ENCODE measurements at regions not wholly inside any gene's neighbourhood (a gene's known extent, or its start where the extent isn't known, plus 50 kb on each side); places are given as distances from the start of the nearest gene placed in this dataset.

- TF ChIP-seq REST (IDR thresholded peaks at IDR 0.05; ENCODE audit: insufficient replicate concordance, low read depth) (no peak), SPI1 (IDR thresholded peaks at IDR 0.05; ENCODE audit: borderline replicate concordance, low read depth) (no peak), CTCF (IDR thresholded peaks at IDR 0.05; ENCODE audit: insufficient read depth, low read length) (no peak), POLR2AphosphoS5 (IDR thresholded peaks at IDR 0.05; ENCODE audit: low read depth) (no peak), GABPA (IDR thresholded peaks at IDR 0.05; ENCODE audit: low read depth) (no peak)
- H3K27ac ChIP-seq (replicated peaks), result no peak overlapping the region
- no peak overlapping the region for H3K4me3 ChIP-seq (replicated peaks; ENCODE audit: insufficient read depth, low read length)
- H3K27me3 ChIP-seq (ENCODE audit: insufficient read depth, poor library complexity, severe bottlenecking), result no peaks in the 10 kb centered on the region
- no peak for DNase-seq (ENCODE audit: low read depth in 1 of 2, low spot score in 1 of 2)
Observed at GRCh38 chr4:121555315-121556107, 141.3 kb downstream of the ANXA5 start.

GRCh38 chr4:121554382-121554781, 142.4 kb downstream of the ANXA5 start:
- Histone ChIP-seq H3K27ac (replicated peaks) (no peak overlapping the region), H3K4me3 (replicated peaks; ENCODE audit: insufficient read depth, low read length) (no peak overlapping the region), H3K27me3 (ENCODE audit: insufficient read depth, poor library complexity, severe bottlenecking) (no peaks in the 10 kb centered on the region)
- DNase-seq (ENCODE audit: low read depth in 1 of 2, low spot score in 1 of 2), result no peak
- TF ChIP-seq POLR2AphosphoS5 (IDR thresholded peaks at IDR 0.05; ENCODE audit: low read depth) (no peak), GABPA (IDR thresholded peaks at IDR 0.05; ENCODE audit: low read depth) (no peak)

GRCh38 chr4:121551881-121552280, 144.9 kb downstream of the ANXA5 start:
- no peak for DNase-seq (ENCODE audit: low read depth in 1 of 2, low spot score in 1 of 2)
- no peak overlapping the region for H3K4me3 ChIP-seq (replicated peaks; ENCODE audit: insufficient read depth, low read length)
- no peak overlapping the region for H3K27ac ChIP-seq (replicated peaks)
- no peaks in the 10 kb centered on the region for H3K27me3 ChIP-seq (ENCODE audit: insufficient read depth, poor library complexity, severe bottlenecking)
- TF ChIP-seq REST (IDR thresholded peaks at IDR 0.05; ENCODE audit: insufficient replicate concordance, low read depth) (no peak), POLR2AphosphoS5 (IDR thresholded peaks at IDR 0.05; ENCODE audit: low read depth) (no peak), CTCF (IDR thresholded peaks at IDR 0.05; ENCODE audit: insufficient read depth, low read length) (no peak), SPI1 (IDR thresholded peaks at IDR 0.05; ENCODE audit: borderline replicate concordance, low read depth) (no peak)

- no peak overlapping the region for H3K4me3 ChIP-seq (replicated peaks; ENCODE audit: insufficient read depth, low read length)
- DNase-seq (ENCODE audit: low read depth in 1 of 2, low spot score in 1 of 2), result no peak
Observed at GRCh38 chr4:121551271-121551670, 145.5 kb downstream of the ANXA5 start.

More at GRCh38 chr4:121551271-121551670, 145.5 kb downstream of the ANXA5 start:
- H3K27me3 ChIP-seq (ENCODE audit: insufficient read depth, poor library complexity, severe bottlenecking), result no peaks in the 10 kb centered on the region
- no peak for TF ChIP-seq GABPA (IDR thresholded peaks at IDR 0.05; ENCODE audit: low read depth)
- TF ChIP-seq POLR2AphosphoS5 (IDR thresholded peaks at IDR 0.05; ENCODE audit: low read depth), result no peak
- TF ChIP-seq SPI1 (IDR thresholded peaks at IDR 0.05; ENCODE audit: borderline replicate concordance, low read depth), result no peak
- no peak for TF ChIP-seq REST (IDR thresholded peaks at IDR 0.05; ENCODE audit: insufficient replicate concordance, low read depth)
- TF ChIP-seq CTCF (IDR thresholded peaks at IDR 0.05; ENCODE audit: insufficient read depth, low read length), result no peak
- H3K27ac ChIP-seq (replicated peaks), result no peak overlapping the region

All from HL-60 (cell line).